NCI-H2029 (cell line): ENCODE measurements at regions not wholly inside any gene's neighbourhood (a gene's known extent, or its start where the extent isn't known, plus 50 kb on each side); places are given as distances from the start of the nearest gene placed in this dataset.

Source experiments
- DNase-seq: peaks from one replicate; lab custom pipeline; 2025; lab: John Stamatoyannopoulos, UW

DNA sequence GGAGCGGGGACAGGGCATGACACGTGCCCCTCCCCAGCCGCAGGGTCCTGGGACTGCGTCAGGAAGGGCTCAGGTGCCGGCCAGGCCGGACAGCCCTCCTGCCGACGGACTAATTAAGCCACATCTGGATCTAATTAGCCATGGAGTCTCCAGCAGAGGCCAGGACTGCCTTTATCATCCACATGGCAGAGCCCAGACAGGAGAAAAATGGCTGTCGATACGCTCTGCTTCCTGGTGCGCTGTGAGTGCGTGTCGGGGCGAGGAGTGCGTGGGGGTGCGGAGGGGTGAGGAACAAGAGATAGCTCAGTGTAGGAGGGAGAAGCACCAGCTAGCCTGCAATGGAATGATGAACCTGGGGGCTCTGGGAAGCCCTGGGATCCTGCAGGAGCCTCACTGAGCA, 218.8 kb downstream of the IRF8 start:
- no peak for DNase-seq

DNA sequence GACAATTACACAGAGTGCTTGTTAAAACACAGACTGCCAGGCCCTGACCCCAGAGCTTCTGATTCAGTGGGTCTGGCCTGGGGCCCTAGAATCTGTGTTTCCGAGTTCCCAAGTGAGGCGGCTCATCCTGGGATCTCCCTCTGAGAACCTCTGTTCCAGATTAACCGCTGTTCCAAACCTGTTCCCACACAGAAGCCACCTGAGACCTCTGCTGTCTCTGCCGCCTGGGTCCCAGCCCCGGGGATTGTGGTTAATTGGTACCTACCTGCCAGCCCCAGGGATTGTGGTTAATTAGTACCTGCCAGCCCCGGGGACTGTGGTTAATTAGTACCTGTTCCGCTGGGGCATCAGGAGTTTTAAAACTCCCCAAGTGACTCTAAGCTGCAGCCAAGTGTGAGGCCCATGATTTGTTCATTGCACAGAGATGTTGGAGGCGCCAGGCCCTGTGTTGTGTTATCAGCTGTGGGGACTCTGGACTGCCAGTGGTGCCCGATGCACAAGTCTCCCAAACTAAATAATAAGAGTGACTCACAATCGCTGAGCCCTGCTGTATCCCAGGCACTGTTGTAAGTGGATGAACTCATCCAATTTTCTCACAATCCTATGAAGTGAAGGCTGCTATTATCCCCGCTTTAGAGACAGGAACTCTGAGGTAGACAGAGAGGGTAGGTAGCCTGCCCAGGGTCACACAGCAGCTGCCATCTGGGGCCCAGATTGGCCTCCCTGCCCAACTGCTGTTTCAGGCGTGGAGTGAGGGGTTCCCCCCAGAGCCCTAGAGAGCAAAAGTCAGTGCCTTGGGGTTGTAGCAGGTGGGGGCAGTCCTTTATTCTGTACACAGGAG, 219.7 kb downstream of the IRF8 start:
- DNase-seq = no peak

DNA sequence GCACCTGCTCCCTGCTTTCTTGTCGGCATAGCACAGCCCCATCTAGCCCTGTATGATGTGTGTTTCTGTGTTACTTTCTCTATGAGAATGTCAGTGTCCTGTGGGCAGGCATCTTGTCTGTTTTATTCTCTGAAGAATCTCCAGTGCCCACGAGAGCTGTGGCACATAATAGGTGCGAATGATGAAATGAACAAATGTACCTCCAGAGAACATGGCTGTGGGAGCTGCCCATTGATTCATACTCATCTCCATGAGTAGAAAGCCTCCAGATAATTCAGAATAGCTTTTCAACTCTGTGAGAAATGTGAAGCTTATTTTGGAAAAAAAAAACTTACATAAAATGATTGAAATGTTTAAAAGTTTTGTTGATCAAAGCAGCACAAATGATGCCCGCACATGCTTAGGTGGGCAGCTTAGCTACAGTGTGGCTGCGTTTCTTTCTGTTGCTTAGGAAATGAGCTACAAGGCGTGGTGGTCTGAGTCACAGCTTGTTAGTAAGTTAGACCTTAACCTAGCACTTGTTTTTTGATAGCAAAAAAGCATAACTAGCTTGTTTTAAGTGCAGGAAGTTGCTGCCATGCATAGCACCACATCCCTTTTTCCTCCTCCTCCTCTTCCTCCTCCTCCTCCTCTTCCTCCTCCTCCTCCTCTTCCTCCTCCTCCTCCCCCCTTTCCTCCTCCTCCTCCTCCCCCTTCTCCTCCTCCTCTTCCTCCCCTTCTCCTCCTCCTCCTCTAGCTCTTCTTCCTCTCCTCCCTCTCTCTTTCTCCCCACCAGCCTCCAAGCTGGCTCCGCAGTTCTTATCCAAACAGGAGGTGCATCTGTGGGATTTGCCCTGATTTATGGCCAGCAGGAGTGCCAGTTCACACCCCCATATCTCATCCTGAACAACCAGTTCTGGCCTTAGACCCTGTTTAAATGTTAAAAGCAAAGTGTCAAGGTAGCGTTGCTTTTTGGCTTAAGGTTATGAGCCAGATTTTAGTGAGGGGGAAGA, 221.5 kb downstream of the IRF8 start:
- no peak for DNase-seq

DNA sequence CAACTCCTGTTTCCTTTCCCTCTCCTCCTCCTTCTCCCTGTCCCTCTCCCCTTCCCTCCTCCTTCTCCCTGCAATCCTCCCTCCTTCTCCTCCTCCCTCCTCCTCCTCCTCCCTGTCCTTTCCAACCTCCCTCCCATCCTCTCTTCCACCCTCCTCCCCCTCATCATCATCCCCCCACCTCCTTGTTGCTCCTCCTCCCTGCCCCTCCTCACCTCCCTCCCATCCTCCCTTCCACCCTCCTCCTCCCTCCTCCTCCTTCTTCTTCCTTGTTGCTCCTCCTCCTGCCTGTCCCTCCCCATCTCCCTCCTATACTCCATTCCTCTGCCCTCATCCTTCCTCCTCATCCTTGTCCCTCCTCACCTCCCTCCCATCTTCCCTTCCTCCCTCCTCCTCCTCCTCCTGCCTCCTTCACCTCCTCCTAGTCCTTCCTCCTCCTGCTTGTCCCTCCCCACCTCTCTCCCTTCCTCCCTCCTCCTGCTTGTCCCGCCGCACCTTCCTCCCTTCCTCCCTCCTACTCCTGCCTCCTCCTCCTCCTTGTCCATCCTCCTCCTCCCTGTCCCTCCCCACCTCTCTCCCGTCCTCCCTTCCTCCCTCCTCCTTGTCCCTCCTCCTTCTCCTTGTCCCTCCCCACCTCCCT, 222.5 kb downstream of the IRF8 start:
- DNase-seq = no peak

DNA sequence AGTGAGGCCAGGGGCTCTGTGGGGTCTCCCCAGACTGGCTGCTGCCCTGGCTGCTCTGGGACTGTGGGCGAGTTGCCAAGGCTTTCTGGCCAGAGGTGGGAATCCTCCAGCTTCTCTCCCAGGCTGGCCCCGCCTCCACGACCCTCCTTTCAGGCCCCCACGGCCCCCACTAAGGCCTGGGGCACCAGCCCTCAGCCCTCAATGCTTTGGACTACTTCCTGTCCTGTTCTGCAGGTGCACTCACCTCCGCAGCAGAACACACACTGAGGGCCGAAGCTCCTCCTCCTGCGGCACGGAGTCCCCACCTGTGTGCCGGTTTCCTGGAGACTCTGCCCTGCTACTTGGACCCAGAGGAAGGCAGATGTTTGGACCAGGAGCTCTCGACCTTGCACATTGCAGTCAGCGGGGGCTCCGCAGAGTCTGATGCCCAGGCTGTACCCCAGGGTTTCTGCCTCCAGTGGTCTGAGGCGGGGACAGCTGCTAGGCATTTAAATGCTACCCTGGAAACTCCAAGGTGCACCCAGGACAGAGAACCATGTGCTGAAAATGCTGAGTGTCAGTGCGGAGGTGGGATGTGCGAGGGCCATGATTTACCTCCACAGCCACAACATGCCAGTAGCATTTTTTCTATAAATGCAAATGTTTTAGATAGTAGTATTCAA, 223.8 kb downstream of the IRF8 start:
- DNase-seq = no peak

DNA sequence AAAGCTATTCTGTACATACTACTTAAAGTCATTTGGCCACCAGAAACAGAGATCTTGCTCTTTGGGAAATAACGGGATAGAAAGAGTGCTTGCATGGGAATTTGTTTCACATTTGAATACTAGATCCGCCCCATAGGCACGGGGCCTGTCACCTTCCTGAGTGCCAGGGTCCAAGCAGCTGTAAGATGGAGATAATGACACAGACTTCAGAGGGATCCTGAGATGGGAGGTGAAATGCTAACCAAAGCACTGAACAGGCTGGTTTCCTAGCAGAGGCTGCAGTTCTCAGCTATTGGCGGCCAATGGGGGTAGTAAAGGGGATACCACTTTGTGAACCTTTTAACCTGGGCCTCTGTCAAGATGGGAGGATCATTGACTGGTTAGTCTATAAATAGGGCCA, 225.4 kb downstream of the IRF8 start:
- no peak for DNase-seq

DNA sequence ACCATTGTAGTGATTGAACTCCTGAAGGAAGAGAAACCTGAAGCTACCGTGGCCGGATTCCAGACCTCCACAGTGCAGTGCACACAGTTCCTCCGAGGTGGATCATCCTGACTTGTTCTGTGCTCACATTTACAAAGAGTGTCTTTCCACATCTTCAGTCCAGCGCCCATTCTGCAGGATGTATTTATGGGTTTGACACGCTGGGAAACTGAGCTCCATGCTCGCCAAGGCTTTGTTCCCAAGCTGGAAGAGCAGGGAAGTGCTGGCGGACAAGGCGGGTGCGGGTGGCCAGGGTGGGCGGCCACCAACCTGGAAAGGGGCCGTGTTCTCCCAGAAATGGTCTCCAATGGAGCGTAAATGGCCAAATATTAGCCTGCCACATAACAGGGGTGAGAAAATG, 227.9 kb downstream of the IRF8 start:
- DNase-seq = no peak

DNA sequence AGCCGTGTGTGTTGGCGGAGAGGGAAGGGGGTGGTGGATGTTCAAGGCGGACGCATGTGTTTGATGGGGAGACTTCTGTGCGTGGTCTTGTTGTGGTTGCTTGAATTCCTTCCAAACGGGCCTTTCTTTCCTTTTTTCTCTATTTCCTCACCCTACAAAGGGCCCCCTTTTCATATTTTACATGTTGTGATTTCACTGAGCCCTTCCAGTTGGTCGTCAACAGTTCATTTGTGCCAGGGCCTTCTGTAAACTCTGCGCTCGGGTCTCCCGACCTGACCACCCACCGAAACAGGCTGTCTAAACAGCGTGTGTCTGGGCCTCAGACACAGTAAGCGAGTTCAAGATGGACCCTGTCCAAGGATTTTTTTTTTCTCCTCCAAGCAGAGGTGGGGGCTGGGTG, 228.4 kb downstream of the IRF8 start:
- no peak for DNase-seq

DNA sequence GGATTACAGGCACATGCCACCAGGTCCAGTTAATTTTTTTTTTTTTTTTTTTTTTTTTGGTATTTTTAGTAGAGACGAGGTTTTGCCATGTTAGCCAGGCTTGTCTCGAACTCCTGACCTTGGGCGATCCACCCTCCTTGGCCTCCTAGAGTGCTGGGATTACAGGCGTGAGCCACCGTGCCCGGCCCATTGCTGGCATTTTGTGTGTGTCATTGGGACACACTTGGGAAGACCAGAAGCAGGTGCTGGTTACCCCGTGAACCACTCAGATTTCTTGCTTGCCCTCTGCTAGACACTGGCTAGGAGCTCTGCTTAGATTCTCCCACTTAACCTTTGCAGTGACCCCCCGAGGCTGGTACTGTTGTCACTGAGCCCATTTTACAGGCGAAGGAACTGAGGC, 229.3 kb downstream of the IRF8 start:
- no peak for DNase-seq

DNA sequence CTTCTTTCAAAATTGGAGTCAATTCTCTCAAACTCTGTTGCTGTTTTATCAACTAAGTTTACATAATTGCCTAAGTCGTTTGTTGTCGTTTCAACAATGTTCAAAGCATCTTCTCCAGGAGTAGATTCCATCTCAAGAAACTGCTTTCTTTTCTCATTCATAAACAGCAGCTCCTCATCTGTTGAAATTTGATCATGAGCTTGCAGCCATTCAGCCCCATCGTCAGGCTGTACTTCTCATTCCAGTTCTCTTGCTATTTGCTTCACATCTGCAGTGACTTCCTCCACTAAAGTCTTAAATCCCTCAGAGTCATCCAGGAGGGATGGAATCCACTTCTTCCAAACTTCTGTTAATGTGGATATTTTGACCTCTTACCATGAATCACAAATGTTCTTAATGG, 230.6 kb downstream of the IRF8 start:
- no peak for DNase-seq

DNA sequence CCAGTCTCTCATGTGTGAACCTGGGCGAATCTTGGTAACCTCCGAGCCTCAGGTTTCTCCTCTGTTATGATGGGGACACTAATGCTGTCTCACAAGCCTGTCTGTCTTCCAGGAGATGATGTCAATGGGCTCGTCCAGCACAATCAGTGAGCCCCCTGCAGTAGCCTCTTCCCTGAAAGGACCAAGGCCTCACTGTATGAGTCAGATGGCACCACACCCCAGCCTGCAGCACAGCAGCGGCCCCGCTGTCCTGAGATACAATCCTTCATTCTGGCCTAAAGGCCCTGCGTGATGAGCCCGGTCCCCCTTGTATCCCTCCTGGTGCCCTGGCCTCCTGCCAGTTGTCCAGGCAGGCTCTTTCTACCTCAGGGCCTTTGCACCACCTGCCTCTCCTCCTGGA, 234.4 kb downstream of the IRF8 start:
- DNase-seq = no peak

DNA sequence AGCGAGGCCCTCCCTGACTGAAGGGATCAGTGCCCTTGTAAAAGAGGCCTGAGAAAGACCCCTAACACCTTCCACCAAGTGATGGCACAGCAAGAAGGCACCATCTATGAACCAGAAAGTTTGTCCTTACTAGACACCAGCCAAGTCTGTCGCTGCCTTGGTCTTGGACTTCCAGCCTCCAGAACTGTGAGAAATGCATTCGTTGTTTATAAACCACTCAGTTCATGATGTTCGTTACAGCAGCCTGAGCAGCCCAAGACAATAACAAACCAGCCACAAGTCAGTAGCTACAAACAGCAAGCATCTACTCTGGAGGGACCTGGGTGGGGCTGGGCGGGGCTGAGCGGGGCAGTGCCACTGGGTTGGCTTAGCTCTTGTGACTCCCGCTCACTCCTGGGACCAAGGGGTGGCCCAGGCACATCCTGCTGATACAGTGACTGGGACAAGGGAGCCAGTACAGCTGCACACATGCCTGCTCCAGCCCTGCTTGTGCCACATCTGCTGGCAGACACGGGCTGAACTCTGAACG, 234.9 kb downstream of the IRF8 start:
- DNase-seq = no peak

DNA sequence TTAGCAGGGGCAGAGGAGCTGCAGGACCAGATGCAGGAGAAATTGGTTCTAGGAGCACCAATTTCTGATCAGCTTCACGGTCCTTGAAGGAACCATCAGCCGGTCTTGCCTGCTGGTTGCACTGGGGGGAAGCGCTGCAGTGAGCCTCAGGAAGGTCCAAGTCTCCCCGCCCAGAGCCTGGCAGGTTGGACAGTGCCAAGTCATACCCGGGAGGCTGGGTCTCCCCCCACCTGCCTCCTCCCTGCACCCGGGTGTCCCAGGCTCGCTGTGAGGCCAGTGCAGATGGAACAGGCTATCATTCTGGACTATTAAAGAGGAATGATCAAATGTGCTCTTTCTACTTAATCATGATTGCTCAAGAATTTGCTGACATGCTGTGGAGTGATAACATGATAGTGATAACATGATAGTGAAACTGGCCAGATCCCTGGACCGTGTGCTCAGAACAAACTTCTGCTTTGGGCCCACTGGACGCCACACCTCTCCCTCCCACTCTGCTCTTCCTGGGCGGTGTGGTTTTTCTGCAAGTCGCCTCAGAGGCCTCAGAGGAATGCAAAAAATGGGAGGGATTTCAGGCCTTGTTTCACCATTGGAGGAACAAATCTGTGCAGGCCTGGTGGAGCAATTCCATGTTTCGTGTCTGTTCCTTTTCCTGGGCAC, 236.0 kb downstream of the IRF8 start:
- no peak for DNase-seq

DNA sequence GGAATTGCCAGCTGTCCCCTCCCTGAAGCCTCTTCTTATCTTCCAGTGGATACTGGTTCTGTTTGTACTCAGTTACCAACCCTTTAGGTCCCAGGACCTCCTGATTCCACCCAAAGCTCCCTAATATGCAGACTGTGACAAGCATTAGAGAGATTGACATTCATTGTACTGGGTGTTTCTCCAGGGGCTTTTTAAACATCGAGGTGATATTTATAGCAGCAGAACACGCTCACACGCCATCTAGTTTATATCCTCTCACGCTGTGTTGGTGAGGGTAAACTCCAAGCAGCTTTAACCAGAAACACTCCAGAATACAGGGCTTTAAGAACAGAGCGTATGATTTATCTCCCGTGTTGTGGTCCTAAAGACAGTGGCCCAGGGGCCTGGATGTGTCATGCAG, 238.4 kb downstream of the IRF8 start:
- DNase-seq = no peak

DNA sequence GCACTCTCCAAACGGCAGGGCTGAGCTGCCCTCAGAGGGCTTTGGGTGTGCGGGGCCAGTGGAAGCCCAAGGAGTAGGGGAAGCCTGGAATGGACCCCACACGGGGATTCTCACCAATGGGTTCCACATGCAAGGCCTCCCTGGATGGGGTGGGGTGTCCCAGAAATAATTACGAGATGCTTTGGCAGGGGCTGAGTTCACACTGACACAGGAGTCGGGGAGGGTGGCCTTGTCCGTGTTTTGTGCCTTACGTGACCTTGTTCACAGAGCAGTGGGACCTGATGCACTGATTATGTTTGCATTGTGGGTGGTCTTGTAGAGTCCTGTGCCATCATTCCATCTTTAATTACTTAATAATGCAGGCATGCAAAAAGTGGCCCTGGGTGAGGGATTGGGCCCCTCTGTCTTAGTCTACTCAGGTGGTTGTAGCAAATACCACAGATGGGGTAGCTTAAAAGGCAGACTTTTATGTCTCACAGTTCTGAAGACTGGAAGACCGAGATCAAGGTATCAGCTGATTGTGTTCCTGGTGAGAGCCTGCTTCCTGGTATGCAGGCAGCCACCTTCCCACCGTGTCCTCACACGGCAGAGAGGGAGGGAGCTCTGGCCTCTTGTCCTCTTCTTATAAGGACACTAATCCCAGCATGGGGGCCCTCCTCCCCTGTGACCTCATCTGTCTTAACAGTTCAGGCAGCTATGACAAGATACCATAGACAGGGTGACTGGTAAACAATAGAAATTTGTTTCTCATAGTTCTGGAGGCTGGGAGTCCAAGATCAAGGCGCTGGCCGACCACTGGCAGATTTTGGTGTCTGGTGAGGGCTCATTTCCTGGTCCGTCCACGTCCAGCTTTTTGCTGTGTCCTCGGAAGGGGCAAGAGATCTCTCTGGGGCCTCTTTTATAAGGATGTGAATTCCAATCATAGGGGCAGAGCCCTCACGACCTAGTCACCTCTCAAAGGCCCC, 239.4 kb downstream of the IRF8 start:
- DNase-seq = no peak

DNA sequence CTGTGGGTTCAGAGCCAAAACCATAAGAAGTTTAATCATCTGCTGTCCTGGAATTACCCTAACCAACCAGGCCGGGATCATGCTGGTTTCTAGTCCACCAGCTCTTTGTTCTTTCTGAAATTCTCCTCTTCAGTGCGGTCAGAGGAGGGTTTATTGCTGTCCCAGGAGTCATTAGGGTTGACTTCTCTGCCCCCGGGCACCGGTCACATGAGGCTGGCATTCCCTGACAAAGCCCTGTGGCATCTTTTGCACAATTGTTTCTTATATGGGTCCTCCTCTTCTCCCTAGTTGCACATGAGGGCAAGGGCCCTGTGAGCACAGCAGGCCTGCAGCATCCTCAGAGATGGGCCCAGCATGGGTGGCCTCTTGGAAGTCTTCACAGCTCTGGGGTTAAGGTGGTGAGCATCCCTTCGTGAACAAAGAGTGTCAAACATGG, 243.9 kb downstream of the IRF8 start:
- DNase-seq = no peak

DNA sequence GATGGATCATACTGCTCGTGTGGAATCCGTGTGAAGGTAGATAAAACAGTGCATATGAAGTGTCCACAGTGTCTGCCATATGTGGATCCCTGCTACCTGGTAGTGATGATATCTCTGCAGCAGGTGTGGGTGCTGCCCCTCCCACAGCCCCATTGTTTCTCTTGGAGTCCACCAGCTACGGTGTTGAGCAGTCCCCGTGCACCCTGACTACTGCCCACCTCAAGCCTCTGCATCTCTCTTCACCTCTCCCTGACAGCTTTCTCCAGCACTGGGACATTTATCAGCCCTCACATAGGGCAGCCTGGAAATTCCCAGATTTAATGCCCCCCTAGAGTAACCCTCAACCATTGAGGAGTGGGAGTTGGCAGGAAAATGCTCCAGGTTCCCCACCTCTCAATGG, 244.7 kb downstream of the IRF8 start:
- DNase-seq = no peak

DNA sequence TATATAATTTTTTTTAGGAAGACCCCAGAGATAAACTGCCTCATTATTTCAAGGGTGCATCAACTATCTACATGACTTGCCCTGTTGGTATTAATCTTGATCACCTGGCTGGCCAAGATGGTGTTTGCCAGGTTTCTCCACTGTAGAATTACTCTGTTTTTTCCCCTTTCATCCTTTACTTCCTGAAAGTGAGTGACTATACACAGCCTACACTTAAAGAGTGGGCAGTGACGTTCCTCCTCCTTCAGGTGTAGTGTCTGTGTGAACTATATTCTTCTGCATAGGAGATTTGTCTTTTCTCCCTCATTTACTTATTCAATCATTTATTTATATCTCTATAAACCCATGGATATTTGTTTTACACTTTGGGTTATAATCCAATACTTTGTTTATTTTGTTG, 246.7 kb downstream of the IRF8 start:
- DNase-seq = no peak

DNA sequence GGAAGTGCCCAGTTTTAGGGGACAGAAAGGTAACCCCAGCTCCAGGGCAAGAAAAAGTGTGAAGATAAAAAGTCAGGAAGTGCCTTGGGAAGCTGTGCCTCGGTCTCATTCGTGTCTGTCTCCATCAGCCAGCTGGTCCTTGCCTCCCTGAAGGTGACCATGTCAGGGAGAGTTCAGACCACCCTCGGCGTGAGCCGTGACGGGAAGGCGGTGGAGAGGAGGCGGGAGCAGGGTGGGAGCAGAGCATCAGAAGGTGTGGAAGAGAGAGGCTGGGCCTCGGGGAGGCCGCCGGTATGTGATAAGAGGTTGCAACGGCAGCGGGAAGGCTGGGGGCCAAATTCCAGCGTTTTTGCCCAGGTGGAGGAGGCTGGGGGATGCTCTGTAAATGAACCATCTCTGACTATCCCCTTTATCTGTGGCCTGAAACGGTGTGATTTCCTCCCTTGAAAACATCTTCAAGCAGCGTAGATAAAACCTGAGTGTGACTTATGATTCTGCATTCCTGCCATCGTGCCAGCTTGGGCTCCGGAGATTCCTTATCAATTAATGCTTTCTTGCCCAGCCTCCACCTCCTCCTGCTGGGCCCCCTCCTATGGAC, 251.8 kb downstream of the IRF8 start:
- no peak for DNase-seq
